Stimulated activated naive CD8-positive, alpha-beta T cell treated with anti-CD3 and anti-CD28 coated beads, Interleukin-15, Interleukin-2, amounts not matched to agents 100 U/mL and 50 U/mL, for 24 hours (primary cell): ENCODE measurements at regions not wholly inside any gene's neighbourhood (a gene's known extent, or its start where the extent isn't known, plus 50 kb on each side); places are given as distances from the start of the nearest gene placed in this dataset.
"Not testable (repeated sequence)": the region's sequence is repeated elsewhere in the genome, so short reads cannot be mapped to it uniquely, and the experiment has no call there.

Experiments used
- ATAC-seq: fragments of 150-1000 bp; cut with Tn5 transposase; one replicate; pipeline ENCODE4 v1.10.0; 2021
- DNase-seq: peaks from one replicate; pipeline ENCODE4 v3.0.0; 2021

DNA sequence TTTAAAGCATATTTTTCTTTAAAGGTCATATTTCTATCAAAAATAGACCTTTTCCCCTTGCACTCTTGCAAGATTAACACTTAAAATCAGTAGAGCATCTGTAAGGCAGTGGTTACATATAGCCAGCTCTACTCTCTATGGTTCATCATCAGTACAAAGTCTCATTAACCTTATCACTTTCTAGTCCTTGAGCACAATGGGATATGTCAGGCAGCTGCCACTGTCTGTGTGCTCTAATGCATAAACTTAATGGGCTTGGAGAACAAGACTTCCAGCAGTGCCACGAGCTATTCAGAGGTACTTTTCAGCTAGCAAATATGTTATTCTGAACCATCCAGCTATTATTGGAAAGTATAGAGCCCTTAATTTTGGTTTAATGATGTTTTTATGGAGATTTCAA is 393.7 kb downstream of the GASK1B start:
- ATAC-seq (no peak), DNase-seq (no peak)

DNA sequence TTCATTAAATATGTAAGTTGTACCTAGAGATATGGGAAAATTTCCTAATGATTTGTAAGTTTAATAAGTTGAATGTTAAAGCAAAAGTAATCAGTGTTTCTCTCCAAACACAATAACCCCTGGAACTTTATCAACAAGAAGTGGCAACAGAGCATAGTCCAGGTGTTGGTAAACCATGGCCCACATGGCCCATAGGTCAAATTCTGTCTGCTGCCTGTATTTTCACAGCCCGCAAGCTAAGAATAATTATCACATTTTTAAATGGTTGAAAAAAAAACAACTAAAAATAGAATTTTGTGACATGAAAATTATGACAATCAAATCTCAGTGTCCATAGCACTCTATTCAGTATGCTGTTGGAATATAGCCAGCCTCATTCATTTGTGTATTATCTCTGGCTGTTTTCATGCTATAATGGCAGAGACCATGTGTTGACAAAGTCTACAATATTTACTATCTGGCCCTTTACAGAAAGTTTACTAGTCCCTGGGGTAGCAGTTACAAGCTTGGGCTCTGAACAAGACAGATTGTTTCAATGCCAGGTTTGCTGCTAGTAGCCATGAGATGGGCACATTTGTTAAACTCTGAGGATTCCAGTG is 395.8 kb downstream of the GASK1B start:
- ATAC-seq (no peak), DNase-seq (no peak)

- no peak for DNase-seq
- ATAC-seq = no peak
Measured at GRCh38 chr4:157775971-157776370, 396.9 kb downstream of the GASK1B start.

- ATAC-seq (no peak), DNase-seq (no peak)
Measured at GRCh38 chr4:157772907-157773306, 399.9 kb downstream of the GASK1B start.

DNA sequence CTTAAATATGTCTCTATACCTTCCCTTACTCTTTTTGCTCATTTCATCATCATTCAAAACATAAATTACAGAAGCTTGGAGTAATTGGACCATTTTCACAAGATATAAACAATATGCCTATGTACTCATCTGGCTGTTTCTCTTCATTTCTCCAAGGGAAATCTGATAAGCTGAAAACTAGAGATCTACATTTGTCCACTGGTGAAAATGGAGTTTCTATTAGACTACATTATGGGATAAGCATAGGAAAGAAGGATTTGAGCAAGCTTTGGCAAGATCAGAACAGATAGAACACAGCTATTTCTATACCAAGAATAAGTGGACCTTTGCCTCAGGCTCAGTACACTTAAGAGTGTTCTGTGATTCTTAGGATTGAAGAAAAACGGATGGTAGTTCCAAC is 404.4 kb downstream of the GASK1B start:
- DNase-seq (no peak), ATAC-seq (no peak)

- no peak for DNase-seq
Measured at GRCh38 chr4:157763490-157763889, 409.3 kb downstream of the GASK1B start.

DNA sequence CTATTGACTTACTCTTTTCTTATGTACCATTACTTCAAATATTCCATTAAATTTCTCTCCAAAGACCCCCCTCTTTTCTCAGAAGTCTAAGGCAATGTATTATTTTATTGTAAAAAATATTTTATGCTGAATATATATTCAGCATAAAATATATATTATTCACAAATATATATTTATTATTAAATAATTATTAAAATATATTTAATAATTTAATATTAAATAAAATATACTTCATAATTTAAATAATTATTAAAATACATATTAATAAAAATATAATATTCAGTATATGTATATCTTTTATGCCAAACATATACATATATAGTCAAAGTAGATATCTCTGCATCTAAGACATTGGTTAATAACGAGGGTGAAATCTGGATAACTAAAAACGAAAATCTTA is 418.4 kb downstream of the GASK1B start:
- no peak for ATAC-seq
- DNase-seq = no peak

More at GRCh38 chr4:157763490-157763889, 409.3 kb downstream of the GASK1B start:
- no peak for ATAC-seq

DNA sequence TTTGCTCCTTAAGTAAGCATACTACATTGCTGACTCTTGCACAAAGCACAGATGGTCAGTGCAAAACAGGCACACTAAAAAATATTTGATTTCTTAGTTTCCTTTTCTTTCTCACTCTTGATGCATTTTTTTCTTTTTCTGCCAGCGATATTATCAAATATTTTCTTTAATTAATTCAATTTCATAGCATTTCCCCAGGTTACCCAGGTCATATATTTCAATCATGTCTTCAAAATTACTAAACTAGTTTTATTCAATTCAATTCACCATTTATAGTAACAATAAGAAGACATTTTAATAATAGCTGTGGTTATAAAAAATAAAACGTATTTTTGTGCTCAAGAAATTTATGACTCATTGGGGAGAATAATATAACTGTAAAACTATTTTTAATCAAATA is 421.2 kb downstream of the GASK1B start:
- no peak for DNase-seq
- no peak for ATAC-seq

- ATAC-seq (no peak), DNase-seq (no peak)
Measured at GRCh38 chr4:157741642-157742041, 431.2 kb downstream of the GASK1B start.

- ATAC-seq (no peak), DNase-seq (no peak)
Measured at GRCh38 chr4:157739242-157739641, 433.6 kb downstream of the GASK1B start.

DNA sequence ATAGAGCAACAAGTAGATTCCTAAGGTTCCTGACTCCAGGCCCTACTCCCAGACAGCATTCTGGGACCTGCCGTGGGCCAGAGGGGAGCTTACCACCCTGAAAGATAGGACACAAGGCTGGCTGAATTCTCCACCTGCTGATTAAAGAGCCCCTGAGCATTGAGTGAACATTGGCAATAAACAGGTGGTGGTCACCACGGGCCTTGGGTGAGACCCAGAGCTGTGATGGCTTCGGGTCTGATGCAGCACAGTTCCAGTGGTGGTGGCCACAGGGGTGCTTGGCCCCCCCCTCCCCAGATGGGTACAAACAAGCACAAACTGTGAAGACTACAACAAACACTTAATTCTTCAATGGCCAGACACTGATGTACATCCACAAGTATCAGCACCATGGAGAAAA is 444.6 kb downstream of the GASK1B start:
- no peak for ATAC-seq
- no peak for DNase-seq

DNA sequence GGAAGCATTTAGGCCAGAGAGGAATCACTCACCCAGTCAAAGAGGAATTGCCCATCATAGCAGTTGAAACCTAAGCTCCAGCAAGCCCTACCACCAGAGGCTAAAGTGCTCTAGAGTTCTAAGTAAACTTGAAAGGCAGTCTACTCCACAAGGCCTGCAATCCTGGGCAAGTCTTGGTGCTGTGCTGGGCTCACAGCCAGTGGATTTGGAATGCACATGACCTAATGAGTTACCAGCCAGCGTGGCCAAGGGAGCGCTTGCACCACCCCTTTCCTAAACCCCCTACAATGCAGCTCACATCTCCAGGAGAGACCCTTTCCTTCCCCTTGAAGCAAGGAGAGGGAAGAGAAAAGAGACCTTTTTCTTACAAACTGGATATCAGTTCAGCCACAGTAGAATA is 445.7 kb downstream of the GASK1B start:
- no peak for DNase-seq
- no peak for ATAC-seq

GRCh38 chr4:157722146-157722545 is 450.7 kb downstream of the GASK1B start:
- ATAC-seq (no peak), DNase-seq (no peak)

GRCh38 chr4:157713342-157713741 is 459.5 kb downstream of the GASK1B start:
- DNase-seq = no peak
- ATAC-seq = no peak

- no peak for ATAC-seq
Measured at GRCh38 chr4:157706155-157706554, 466.7 kb downstream of the GASK1B start.

DNA sequence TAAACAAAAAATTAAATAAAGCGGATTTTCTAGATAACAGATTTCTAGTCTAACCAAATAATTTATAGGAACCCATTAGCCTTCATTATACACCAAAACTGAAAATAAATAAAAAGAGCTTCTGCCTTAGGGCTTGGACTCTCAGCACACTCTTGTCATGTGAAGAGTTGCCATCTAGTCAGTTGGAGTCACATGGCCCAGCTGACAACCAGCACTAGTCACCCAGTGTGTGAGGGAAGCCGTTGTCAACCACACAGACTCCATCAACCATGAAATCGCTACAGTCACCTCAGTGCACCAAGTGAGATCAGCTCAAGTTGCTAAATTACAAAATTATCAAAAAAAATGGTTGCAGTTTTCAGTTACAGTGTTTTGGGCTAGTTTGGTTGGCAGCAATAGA is 470.0 kb downstream of the GASK1B start:
- DNase-seq (no peak), ATAC-seq (no peak)

More at GRCh38 chr4:157706155-157706554, 466.7 kb downstream of the GASK1B start:
- no peak for DNase-seq

- ATAC-seq = no peak
- DNase-seq = no peak
Measured at GRCh38 chr4:157701695-157701994, 471.2 kb downstream of the GASK1B start.

DNA sequence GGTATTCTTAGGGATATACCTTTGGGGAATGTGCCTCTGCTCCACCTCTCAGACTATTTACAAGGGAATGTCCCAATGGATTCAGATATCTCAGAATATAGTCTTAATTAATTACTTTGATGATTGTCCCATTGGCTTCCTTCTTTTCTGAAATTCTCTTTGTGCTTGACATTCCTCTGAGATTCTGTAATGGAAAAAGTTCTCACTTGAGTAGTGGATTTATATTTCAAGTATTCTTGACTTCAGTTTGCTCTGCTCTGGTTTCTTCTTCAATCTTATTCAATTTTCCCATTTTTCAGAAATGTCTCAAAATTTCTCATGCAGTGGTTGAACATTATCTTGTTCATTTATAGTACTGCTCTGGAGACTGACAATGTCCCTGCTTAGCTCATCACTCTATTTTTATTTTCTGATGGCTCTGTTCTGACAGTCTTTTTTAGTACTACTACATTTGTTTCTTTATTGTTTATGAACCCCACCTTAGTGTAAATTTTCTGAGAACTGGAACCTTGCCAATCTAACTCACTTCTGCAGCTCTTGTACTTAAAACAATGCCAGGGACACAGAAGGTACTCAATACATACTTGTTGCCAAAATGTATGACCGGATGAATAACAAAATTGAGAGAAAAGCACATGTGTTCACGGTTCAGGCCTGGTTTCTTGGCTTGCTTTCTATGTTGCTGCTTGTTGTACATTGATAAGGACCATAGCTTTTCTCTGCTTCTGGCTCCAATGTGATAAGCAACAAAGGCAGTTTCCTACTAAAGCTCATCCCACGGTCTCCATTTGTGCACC is 471.7 kb downstream of the GASK1B start:
- no peak for ATAC-seq
- DNase-seq = no peak

GRCh38 chr4:157689476-157689875 is 468.9 kb downstream of the GRIA2 start:
- no peak for ATAC-seq
- no peak for DNase-seq

GRCh38 chr4:157687971-157688370 is 467.4 kb downstream of the GRIA2 start:
- DNase-seq (no peak), ATAC-seq (no peak)

- DNase-seq, ATAC-seq: not testable (repeated sequence)
Measured at GRCh38 chr4:157679326-157679725, 458.8 kb downstream of the GRIA2 start.

DNA sequence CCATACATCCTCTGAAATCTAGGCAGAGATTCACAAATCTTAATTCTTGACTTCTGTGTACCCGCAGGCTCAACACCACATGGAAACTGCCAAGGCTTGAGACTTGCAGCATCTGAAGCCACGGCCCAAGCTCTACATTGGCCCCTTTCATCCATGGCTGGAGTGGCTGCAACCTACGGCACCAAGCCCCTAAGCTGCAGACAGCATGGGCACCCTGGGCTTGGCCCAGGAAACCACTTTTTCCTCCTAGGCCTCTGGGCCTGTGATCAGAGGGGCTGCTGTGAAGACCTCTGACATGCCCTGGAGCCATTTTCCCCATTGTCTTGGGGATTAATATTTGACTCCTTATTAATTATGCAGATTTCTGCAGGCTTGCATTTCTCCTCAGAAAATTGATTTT is 457.9 kb downstream of the GRIA2 start:
- DNase-seq = no peak
- no peak for ATAC-seq

GRCh38 chr4:157674699-157675098 is 454.2 kb downstream of the GRIA2 start:
- ATAC-seq = no peak
- DNase-seq = no peak

DNA sequence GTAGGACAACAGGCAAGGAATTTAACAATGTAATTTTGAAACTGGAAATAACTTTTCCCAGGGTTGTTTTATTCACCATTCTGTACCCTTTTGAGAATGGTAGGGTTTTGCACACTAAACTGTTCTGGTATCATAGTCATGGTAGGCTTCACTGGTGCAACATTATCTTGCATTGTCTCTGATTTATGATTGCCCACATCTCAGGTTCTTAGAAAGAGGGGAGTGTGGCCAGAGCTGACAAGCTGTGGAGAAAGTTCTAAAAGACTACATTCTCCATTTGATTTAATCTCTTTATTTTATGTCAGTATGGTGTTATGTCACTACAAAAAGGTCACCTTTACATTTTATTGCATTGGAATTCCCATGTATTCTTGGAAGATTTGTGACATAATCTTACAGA is 447.3 kb downstream of the GRIA2 start:
- DNase-seq (no peak), ATAC-seq (no peak)
